G401 (cell line): ENCODE measurements at regions not wholly inside any gene's neighbourhood (a gene's known extent, or its start where the extent isn't known, plus 50 kb on each side); places are given as distances from the start of the nearest gene placed in this dataset.

Experiments used
- DNase-seq: peaks from one replicate; pipeline ENCODE4 v3.0.0-alpha.2; 2015; ENCODE audit warnings: low spot score
- in situ Hi-C: cut with HindIII; loops from 2 replicates; pipeline ENCODE4 v1.10.0; 2016; ENCODE audit warnings: low sequenced_read_pairs, mixed read lengths

DNA sequence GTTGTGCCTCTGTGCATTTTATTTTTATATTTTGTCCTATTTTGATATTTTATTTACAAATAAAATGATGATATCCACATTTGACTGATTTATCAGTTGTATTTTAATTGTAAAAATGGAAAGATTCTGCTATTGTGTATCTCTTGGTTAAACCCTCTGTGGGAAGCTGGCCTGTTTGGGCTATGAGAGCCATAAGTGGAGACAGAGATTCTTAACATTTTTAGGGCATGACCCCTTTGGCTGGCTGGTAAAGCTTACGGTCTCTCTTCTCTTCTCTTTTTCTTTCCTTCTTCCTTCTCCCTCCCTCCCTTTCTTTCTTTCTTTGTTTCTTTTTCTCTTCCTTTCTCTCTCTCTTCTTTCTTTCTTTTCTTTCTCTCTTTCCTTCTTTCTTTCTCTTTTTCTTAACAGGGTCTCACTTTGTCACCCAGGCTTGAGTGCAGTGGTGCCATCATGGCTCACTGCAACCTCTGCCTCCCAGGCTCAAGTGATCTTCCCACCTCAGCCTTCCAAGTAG lies 172.3 kb upstream of the CDYL start:
- in situ Hi-C loops = no loop called here
- DNase-seq = no peak

DNA sequence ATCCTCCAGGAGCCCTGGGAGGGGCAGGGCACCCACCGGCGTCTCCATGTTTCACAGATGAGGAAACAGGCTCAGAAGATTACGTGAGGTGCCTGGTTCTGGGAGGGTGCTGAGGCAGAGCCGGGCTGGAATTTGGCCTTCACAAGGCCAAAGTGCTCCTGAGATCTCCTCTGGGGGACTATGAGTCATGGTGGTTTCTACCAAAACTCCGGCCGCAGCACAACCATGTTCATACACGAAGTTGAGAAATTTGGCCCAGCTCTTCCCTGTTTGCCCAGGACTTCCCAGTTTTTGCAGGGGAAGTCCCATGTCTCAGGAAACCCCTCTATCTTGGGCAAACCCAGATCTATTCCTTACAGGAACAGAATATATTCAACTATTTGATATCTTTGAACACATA lies 172.9 kb upstream of the CDYL start:
- DNase-seq = no peak

DNA sequence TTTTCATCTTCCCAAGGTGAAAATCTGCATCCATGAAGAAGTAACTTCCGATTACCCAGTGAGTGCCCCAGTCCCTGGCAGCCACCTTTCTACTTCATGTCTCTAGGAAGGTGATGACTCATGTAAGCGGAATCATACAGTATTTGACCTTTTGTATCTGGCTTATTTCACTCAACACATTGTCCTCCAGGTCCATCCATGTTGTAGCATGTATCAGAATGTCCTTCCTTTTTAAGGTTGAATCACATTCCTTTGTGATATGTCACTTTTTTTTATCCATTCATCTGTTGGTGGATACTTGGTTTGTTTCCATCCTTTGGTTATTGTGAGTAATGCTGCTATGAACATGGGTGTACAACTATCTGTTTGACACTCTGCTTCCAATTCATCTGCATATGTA lies 176.3 kb upstream of the CDYL start:
- DNase-seq = no peak
- in situ Hi-C loops = no loop called here

More for the DNA sequence above, 172.9 kb upstream of the CDYL start:
- in situ Hi-C loops = no loop called here

DNA sequence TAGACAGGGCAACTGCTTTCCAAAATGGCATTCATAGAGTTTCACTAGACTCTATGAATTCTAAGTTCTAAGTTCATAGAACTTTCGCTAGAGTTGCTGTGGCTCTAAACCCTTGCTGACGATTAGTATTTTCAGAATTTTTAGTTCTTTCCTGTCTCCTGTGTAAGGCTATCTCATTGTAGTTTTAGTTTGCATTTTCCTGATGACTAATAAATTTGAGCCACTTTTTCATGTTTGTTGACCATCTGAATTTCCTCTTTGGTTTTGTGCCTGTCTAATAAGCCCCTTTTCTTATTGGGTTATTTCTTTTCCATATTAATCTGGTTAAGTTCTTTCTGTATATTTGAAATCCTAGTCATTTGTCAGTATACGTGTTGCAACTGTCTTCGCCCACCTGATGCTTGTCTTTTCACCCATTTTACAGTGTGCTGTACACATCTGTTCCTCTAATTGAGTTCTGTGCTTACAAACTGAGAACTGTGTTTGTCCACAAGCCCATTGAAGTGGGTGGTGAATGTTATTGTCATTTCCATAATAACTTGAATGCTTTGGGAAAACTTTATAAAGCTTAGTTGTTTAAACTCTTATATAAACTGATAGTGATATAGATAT lies 177.7 kb upstream of the CDYL start:
- DNase-seq = no peak
- in situ Hi-C loops = no loop called here

DNA sequence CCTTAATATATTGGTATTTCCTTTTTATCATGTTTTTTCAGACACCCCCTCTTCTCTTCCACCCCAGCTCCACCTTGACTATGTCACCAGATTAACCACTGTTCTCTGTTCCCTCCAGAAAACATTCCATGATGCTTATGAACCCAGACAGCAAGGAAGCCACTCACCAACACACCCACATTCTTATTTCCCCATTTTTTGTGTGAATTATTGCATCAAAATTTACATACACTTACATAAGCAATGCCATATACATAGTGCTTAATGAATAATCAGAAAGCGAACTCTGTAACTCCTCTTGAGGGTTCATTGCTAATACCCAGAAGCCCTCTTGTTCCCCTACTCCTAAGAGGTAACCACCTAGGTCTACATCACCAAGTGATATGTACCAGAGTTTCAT lies 182.3 kb upstream of the CDYL start:
- DNase-seq = no peak
- in situ Hi-C loops = no loop called here

DNA sequence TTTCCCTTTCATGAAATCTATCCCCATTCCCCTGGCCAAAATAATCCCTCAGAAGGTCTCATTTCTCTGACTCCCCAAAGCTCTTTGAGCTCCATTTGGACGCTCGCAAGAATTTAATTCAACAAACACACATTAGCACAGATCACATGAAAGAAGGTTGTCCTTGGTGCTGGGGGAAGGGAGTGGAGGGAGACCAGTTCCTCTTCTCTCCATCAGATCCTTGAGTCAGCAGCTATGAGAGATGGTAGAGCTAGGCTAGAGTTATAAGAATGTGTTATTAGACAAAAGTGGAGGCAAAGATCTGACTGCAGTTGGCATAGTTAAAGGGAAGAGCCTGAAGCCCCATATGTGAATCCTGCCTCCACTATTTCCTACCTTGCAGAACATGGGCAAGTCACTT lies 184.2 kb upstream of the CDYL start:
- in situ Hi-C loops = no loop called here
- DNase-seq = no peak

DNA sequence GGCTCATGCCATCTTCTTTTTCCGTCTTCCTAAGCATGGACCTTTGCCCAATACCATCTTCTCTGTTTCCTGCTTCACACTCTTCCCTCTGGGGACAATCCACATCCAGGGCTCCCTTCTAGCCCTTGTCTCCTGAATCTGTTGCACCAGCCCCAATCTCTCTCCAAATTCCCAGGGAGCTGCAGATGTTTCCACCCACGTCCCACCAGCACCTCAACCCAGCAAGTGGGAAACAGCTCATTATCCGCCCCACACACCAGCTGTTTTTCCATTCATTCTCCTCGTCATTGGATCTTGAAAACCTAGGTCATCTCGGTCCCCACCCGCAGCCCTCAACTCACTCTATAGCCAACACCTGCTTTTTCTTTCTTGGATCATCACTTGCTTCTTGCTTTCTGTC lies 185.0 kb upstream of the CDYL start:
- no peak for DNase-seq
- in situ Hi-C loops = no loop called here

DNA sequence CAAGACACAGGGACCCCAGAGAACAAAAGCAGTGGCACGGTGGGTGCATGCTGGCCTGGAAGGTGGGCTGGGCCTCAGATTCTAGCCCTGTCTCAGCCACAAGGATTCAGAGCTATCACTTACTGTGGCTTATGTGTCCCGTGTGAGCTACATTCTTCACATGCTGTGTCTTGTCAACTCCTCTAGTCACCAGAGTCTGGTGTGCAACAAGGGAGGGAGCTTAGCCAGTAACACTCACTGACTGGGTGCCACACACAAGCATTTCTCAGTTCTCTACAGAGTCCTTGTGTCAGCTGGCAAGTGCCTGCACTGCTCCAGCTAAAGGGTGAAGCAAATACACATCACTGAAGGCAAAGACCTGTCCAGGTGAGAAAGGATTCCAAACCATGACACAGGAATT lies 186.9 kb upstream of the CDYL start:
- in situ Hi-C loops = no loop called here

DNA sequence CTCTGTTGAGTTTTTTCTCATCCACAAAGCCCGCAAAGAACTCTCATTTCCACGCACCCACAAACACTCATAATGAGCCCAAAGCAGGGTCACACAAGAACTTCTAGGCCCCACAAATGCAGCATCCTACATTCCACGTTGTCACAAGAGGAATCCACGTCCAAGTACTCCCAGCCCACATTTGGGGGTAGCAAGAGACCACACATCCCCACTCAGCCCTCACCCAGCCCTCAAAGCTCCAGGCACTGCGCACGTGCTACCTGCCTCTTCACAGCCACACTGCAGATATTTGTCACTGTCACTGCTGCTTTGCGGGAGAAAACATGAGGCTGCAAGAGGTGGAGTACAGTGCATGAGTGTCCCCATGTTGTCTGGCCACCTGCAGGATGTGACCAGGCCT lies 187.6 kb upstream of the CDYL start:
- in situ Hi-C loops = no loop called here
- DNase-seq = no peak

More for the DNA sequence above, 186.9 kb upstream of the CDYL start:
- no peak for DNase-seq

DNA sequence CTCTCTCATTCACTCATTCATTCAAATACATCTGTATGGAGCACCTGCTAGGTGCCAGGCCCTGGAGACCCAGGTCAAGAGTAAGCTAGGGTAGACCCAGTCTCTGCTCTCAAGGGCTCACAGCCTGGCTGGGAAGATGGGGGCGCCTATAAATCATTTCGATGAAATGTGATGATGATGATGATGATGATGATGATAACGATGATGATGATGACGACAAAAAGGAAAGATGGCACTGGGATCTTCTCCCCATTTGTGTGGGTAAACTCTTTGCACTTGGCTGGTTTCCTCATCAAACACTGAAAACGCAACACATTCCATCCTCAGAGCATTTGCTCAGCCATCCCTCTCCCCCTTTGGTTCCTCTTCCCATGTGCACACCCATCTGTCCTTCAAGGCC lies 188.0 kb upstream of the CDYL start:
- no peak for DNase-seq

DNA sequence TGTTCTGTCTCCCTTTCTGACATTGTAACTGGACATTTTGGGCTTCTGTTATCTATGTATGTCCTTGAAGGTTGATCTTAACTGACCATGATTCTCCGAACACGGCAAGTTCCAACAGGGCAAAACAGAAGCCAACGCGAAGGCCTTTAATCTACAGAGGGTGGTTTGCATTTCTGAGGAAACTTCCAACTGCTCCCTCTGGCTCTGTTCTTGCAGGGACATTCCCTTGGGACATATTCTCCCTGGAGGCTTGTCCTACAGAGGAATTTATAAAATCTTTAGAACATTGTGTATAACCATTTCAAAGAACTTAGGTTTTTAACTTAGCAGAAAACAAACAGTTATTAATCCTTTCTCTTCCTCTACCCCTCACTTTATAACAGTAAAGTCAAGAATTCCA lies 189.0 kb upstream of the CDYL start:
- in situ Hi-C loops = no loop called here
- DNase-seq = no peak

More for the DNA sequence above, 188.0 kb upstream of the CDYL start:
- in situ Hi-C loops = no loop called here

DNA sequence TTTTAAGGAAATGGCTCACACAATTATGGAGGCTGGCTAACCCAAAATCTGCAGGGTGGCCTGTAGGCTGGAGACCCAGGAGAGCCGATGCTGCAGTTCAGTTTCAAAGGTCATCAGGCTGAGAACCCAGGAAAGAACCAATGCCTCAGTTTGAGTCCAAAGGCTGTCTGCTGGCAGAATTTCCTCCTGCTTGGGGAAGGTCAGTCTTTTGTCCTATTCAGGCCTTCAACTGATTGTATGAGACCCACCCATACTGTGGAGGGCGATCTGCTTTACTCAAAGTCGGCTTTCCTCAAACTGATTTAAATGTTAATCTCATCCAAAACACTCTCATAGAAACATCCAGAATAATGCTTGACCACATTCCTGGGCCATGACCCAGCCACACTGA lies 189.7 kb upstream of the CDYL start:
- no peak for DNase-seq
- in situ Hi-C loops = no loop called here

DNA sequence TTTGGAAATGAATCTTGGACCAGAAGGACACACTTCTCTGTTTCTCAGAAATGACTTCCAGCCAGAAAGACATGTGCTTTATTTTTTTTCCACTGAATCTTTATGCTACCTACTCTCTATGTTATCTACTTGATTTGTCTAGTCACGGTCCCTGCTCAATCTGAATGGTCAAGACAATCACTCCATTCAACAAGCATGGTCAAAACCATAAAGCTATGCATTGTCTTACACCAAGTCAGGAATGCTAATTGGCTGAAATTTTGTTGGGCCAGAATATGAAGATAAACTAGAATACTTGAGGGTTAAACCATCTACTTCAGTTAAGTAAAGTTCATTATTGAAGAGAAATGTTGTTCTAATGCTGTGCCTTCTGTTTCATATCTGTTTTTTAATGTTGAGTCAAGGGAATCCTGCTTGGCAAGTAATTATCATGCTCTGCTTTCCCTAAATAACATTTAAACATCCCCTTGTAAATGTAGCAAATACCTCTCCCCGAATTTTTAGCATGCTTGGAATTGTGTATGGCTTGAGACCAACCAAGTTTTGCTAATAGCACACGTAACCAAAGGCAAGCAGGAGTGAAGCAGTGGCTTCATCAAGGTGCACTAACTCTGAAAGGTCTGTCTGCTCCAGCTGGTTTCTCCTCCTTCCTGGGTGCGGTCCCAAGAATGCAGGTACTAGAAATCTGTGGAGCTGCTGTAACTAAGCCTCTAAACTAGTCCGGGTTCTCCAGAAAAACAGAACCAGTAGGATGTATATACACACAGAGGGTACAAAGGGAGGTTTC lies 190.3 kb upstream of the CDYL start:
- in situ Hi-C loops = no loop called here

DNA sequence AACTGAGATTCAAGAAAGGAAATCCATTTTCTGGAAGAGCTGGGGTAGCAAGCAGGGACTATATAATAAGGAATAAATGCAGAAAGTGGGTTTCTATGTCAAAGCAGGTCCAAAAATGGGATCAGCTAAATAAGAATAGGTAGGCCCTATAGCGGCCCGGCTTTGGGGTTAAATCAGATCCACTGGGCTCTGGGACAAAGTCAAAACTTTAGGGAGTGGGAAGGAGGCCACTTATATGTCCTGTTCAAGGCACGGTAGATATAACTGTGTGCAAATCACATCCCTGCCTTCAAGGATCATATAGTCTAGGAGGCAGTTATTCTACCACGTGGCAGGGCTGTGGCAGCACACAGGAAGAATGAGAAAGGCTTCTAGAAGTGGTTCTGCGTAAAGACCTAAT lies 191.4 kb upstream of the CDYL start:
- in situ Hi-C loops = no loop called here
- no peak for DNase-seq

More for the DNA sequence above, 190.3 kb upstream of the CDYL start:
- DNase-seq = no peak

DNA sequence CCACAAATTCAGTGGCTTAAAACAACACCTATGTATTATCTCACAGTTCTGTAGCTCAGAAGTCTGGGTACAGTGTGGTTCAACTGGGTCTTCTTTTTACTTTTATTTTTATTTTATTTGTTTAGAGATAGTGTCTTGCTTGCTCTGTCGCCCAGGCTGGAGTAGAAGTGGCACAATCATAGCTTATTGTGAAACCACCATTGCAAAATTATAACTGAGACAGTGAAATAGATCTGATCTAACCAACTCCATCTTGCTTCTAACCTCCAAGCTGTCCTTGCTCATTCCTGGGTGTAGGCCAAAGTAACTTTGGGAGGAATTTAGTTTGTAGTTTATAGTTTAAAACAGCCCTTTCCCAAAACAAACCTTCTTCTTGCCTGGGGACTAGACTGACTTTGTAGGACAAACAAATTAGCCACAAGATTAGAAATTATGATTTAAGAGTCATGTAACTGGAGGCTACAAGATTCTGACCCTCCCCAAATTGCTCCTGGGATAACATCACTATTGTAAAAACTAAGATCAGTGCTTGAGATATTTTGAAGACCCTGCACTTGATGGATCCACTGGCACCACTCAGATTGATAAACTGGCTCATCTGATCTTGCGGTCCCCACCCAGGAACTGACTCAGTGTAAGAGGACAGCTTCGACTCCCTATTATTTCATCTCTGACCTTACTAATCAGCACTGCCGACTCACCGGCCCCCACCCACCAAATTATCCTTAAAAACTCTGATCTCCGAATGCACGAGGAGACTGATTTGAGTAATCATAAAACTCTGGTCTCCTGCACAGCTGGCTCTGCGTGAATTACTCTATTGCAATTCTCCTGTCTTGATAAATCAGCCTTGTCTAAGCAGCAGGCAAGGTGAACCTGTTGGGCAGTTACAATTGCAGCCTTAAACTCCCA lies 193.4 kb upstream of the CDYL start:
- DNase-seq = no peak
- in situ Hi-C loops = no loop called here

DNA sequence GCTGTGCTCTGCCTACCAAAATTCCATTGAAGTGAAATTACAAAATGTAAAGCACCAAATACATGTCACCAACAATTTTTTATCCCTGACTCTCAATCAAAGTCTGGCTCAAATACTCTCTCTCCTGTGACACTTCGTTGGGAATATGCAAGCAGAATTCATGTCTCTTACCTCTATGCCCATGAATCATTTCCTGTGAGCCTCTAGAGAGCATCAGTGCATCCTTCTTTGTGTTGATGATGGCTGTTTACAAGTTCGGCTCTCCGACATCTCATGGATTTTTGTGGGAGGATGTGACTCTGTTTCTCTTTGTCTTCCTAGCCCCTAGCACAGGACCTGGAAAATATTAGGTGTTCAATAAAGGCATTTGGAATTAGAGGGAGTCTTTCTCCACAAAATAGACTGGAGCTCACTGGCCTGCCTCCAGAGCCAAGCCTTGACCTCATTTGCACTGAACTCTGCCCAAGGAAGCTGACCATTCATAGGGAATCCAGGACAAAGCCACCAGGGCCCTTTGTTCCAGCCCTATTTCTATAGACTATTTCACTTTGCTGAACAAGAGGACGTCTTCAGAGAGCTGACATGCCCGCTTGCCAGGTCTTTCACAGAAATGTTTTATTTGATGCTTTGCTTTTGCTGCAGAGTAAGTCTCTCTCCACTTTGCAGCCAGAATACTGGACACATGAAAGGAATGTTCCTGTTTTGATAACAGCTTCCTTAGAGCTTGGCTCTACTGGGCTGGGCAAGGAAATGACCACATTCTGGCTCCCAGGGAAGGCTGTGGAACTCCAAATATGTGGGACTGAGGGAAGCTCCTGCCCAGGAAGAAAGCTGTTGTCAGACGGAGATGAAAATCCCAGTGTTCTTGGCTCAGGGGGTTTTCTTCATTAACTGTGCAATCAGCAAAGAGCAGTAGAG lies 194.5 kb upstream of the CDYL start:
- no peak for DNase-seq
- in situ Hi-C loops = no loop called here

DNA sequence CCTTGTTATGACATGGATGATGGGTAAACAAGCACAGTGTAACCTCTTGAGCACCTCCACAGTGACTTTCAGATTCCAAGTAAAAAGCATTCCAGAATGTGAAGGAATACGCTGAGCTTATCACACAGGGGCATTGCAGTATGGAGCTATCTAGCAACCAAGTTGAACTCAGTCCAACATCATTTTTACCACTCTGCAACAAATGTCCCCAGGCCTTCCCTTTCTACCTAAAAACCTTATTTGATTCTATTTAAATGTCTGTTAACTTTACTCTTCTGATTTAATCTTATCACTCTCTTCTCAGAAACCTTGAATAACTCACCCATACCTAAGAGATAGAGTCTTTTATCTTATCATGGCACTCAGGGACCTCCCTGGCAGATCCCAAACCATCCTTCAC lies 195.8 kb upstream of the CDYL start:
- no peak for DNase-seq
- in situ Hi-C loops = no loop called here

DNA sequence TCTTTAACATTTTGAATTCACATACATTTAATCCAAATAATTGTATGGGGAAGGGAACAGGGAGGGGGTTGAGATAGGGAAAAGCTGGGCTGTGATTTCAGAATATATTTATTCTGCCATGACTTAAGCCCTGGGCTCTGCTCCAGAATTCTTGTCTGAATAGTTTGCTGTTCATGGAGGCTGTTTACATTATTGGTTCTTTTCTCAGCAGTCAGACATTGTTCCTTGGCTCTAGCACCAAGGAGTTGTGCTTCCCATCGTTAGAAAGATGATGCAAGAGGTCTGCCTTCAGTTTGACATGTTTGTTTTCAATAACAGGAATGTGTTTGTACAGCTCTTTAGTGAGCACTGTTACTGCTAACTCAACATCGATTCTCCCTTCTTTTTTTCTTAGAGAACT lies 198.8 kb upstream of the CDYL start:
- DNase-seq = no peak
- in situ Hi-C loops = no loop called here

DNA sequence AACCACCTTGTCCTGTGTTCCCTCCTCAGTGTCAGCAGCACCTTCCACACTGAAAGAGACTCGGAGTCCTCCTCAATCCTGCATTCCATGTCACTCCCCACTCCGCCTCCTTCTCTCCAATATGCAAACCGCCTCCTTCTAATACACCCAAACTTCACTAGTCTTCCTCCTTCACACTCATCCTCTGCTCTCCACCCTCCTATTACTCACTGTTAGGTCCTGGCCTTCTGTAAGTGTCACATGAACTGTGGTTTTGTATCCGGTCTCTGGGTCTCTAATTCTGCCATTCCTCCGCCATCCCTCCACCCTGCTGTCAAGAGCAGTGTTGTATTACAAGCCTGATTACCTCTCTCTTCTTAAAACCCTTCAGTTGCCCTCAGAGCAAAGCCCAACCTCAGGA lies 200.5 kb upstream of the CDYL start:
- in situ Hi-C loops = no loop called here
- no peak for DNase-seq
